Nephron (organoid): ENCODE measurements at regions not wholly inside any gene's neighbourhood (a gene's known extent, or its start where the extent isn't known, plus 50 kb on each side); places are given as distances from the start of the nearest gene placed in this dataset.

Source experiments
- H3K27ac Mint-ChIP-seq, 3 experiments: 2 replicates each; pipeline ENCODE4 v1.8.0; 2020; ENCODE audit warnings: mixed read lengths in 3 of 3, mild to moderate bottlenecking in 2 of 3, moderate library complexity in 1 of 3
- H3K27me3 Mint-ChIP-seq: 2 replicates; pipeline ENCODE4 v1.8.0; 2021; ENCODE audit warnings: low read depth, mild to moderate bottlenecking, moderate library complexity, mixed read lengths
- H3K36me3 Mint-ChIP-seq: 2 replicates; pipeline ENCODE4 v1.8.0; 2020; ENCODE audit warnings: low read depth, mixed read lengths
- H3K4me1 Mint-ChIP-seq: 2 replicates; pipeline ENCODE4 v1.8.0; 2020; ENCODE audit warnings: mixed read lengths
- H3K4me3 Mint-ChIP-seq, 3 experiments: 2 replicates each; pipeline ENCODE4 v1.8.0; 2020; ENCODE audit warnings: mild to moderate bottlenecking in 3 of 3, mixed read lengths in 3 of 3, moderate library complexity in 2 of 3
- H3K9me3 Mint-ChIP-seq: 2 replicates; pipeline ENCODE4 v1.8.0; 2020; ENCODE audit warnings: mixed read lengths
- CTCF ChIP-seq, 3 experiments: fragments of 200-600 bp; sonication (generic); IDR thresholded peaks; one replicate each; pipeline ENCODE4 v1.5.0; 2021; ENCODE audit warnings: antibody characterized with exemption in 3 of 3; ENCODE audit not compliant: unreplicated experiment in 3 of 3

GRCh38 chr10:34933676-34934075, 118.6 kb upstream of the PARD3 start:
- peaks cover 4% of the 10 kb centered on the region for H3K4me1 Mint-ChIP-seq
- H3K9me3 Mint-ChIP-seq: no peaks in the 10 kb centered on the region
- H3K27ac Mint-ChIP-seq: no peak overlapping the region
- no peaks in the 10 kb centered on the region for H3K36me3 Mint-ChIP-seq
- H3K4me3 Mint-ChIP-seq: no peak overlapping the region
- no peak for TF ChIP-seq CTCF (IDR thresholded peaks at IDR 0.05; ENCODE audit: unreplicated experiment in 3 of 3)
- H3K27me3 Mint-ChIP-seq: peaks cover 6% of the 10 kb centered on the region

GRCh38 chr10:34932235-34932634, 117.1 kb upstream of the PARD3 start:
- H3K36me3 Mint-ChIP-seq: no peaks in the 10 kb centered on the region

GRCh38 chr10:34931216-34931615, 116.1 kb upstream of the PARD3 start:
- Mint-ChIP-seq H3K36me3 (no peaks in the 10 kb centered on the region), H3K9me3 (peaks cover 2% of the 10 kb centered on the region), H3K27me3 (peaks cover 6% of the 10 kb centered on the region), H3K4me1 (peaks cover 4% of the 10 kb centered on the region), H3K4me3 (no peak overlapping the region), H3K27ac (peak overlapping the region in 1 of 3 experiments; percentile 19)
- no peak for TF ChIP-seq CTCF (IDR thresholded peaks at IDR 0.05; ENCODE audit: unreplicated experiment in 3 of 3)

More at GRCh38 chr10:34932235-34932634, 117.1 kb upstream of the PARD3 start:
- TF ChIP-seq CTCF (IDR thresholded peaks at IDR 0.05; ENCODE audit: unreplicated experiment in 3 of 3): no peak
- H3K27me3 Mint-ChIP-seq: peaks cover 6% of the 10 kb centered on the region
- H3K27ac Mint-ChIP-seq: no peak overlapping the region
- H3K4me3 Mint-ChIP-seq: no peak overlapping the region
- H3K9me3 Mint-ChIP-seq: no peaks in the 10 kb centered on the region
- peaks cover 4% of the 10 kb centered on the region for H3K4me1 Mint-ChIP-seq

- Mint-ChIP-seq H3K27ac (no peak overlapping the region), H3K27me3 (peaks cover 7% of the 10 kb centered on the region), H3K4me1 (peaks cover 16% of the 10 kb centered on the region), H3K9me3 (peaks cover 20% of the 10 kb centered on the region), H3K4me3 (no peak overlapping the region), H3K36me3 (peaks cover 4% of the 10 kb centered on the region)
- TF ChIP-seq CTCF (IDR thresholded peaks at IDR 0.05; ENCODE audit: unreplicated experiment in 3 of 3): no peak
Observed at GRCh38 chr10:34922138-34922537, 107.0 kb upstream of the PARD3 start.

GRCh38 chr10:34920578-34920977, 105.5 kb upstream of the PARD3 start:
- H3K27me3 Mint-ChIP-seq: peaks cover 7% of the 10 kb centered on the region
- H3K36me3 Mint-ChIP-seq: peaks cover 4% of the 10 kb centered on the region
- peaks cover 21% of the 10 kb centered on the region for H3K4me1 Mint-ChIP-seq

More at GRCh38 chr10:34920578-34920977, 105.5 kb upstream of the PARD3 start:
- TF ChIP-seq CTCF (IDR thresholded peaks at IDR 0.05; ENCODE audit: unreplicated experiment in 3 of 3): no peak
- H3K27ac Mint-ChIP-seq: no peak overlapping the region
- no peak overlapping the region for H3K4me3 Mint-ChIP-seq
- H3K9me3 Mint-ChIP-seq: peaks cover 17% of the 10 kb centered on the region
